HFF-Myc (cell line): ENCODE measurements at regions not wholly inside any gene's neighbourhood (a gene's known extent, or its start where the extent isn't known, plus 50 kb on each side); places are given as distances from the start of the nearest gene placed in this dataset.

Experiments used
- DNase-seq: peaks from one replicate; pipeline ENCODE4 v3.0.0-alpha.2; 2011; ENCODE audit warnings: low read depth; ENCODE audit errors: extremely low read depth
- H3K4me3 ChIP-seq: replicated peaks from 2 replicates; pipeline ENCODE4 v1.5.1; 2011; ENCODE audit warnings: low read depth, mild to moderate bottlenecking, control low read depth, low read length
- CTCF ChIP-seq: IDR thresholded peaks from 2 replicates; pipeline ENCODE4 v1.5.1; 2012; ENCODE audit warnings: mild to moderate bottlenecking, low read depth, low read length, control low read depth; ENCODE audit errors: missing control alignments

GRCh38 chr7:130935564-130936157 is 201.7 kb upstream of the KLF14 start:
- no peak for TF ChIP-seq CTCF
- DNase-seq = no peak
- H3K4me3 ChIP-seq = no peak overlapping the region

- H3K4me3 ChIP-seq = no peak overlapping the region
- DNase-seq = no peak
- TF ChIP-seq CTCF = no peak
Observed at GRCh38 chr7:130936202-130936931, 202.4 kb upstream of the KLF14 start.

- no peak for DNase-seq
- H3K4me3 ChIP-seq = no peak overlapping the region
- no peak for TF ChIP-seq CTCF
Observed at GRCh38 chr7:130937016-130937415, 203.0 kb upstream of the KLF14 start.

- H3K4me3 ChIP-seq = no peak overlapping the region
- no peak for TF ChIP-seq CTCF
- no peak for DNase-seq
Observed at GRCh38 chr7:130937830-130938229, 203.8 kb upstream of the KLF14 start.

GRCh38 chr7:130938661-130939060 is 204.7 kb upstream of the KLF14 start:
- H3K4me3 ChIP-seq = no peak overlapping the region
- no peak for DNase-seq
- no peak for TF ChIP-seq CTCF

GRCh38 chr7:130939321-130940095 is 205.5 kb upstream of the KLF14 start:
- TF ChIP-seq CTCF = no peak
- DNase-seq = no peak
- H3K4me3 ChIP-seq = no peak overlapping the region
